HG03439 (cell line): ENCODE measurements at regions not wholly inside any gene's neighbourhood (a gene's known extent, or its start where the extent isn't known, plus 50 kb on each side); places are given as distances from the start of the nearest gene placed in this dataset.
"Not testable (repeated sequence)": the region's sequence is repeated elsewhere in the genome, so short reads cannot be mapped to it uniquely, and the experiment has no call there.

ENCODE experiments used
- ATAC-seq: cut with Tn5 transposase; IDR thresholded peaks from one replicate; pipeline ENCODE4 v1.9.1; 2021; ENCODE audit warnings: mild to moderate bottlenecking, moderate library complexity; ENCODE audit not compliant: unreplicated experiment

- ATAC-seq, result no peak
Observed at GRCh38 chr3:197373096-197373495, 74.7 kb upstream of the DLG1 start.

DNA sequence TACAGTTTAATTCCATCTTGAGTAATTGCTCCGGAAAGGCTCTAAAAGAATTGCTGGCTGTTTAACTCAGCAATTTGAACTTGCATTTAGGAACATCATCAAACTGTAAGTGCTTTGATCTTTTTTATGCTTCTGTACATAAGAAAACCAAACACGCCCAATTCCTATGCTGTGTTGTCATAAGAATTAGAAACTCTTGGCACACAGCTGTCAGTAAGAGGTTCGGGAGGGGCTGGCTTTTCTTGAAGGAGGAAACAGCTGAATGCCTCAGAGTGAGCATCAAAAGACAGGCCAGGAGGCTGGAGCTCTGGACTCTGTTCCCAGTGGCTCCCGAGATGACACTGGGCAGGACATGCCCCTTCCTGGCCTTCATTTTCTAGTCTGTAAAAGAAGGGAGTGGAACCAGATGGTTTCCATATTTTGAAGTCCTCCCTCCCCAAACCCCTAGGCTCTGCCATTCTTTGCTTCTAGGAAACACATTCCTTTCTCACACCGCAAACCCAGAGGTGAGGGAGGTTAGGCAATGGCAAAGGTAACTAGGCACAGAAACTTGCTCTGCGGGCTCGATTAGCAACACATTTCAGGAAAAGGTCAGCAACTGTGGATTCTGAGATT is 73.7 kb upstream of the DLG1 start:
- ATAC-seq, result no peak

GRCh38 chr3:197371591-197372046 is 73.2 kb upstream of the DLG1 start:
- no peak for ATAC-seq

DNA sequence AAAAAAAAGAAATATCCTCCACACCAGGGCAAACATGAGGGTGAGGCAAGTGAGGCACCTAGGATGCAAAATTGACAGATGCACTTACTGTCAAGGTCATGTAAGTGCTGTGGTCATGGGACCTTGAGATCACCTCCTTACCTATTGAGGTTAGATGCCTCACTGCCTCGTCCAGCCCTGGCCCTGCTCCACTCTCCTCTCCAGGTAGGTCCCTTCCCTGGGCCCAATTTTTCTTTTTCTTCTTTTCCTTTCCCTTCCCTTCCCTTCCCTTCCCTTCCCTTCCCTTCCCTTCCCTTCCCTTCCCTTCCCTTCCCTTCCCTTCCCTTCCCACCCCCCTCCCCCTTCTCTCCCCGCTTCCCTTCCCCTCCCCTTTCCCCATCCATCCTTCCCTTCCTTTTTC is 71.1 kb upstream of the DLG1 start:
- ATAC-seq, result no peak

- no peak for ATAC-seq
Observed at GRCh38 chr3:197368821-197369220, 70.4 kb upstream of the DLG1 start.

DNA sequence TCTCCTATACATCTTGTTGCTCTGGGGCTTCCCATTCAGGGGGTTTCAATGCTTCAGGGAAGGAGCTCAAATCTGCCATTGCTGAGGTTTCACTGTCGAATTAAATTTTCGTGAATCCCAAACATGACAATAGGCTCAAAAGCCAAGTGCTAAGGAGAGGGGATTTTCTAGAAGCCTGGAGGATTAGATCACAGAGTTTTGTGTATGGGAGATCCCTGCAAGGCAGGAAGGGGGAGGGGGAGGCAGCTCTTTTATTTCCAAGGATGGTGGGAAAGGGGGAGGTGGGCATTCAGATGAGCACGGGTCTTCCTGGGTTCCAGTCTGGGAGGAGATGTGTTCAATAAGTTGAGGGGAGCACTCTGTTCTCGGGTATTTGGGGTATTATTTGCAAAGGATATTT is 69.9 kb upstream of the DLG1 start:
- no peak for ATAC-seq

- ATAC-seq, result no peak
Observed at GRCh38 chr3:197367081-197367780, 68.8 kb upstream of the DLG1 start.

GRCh38 chr3:197366301-197367044 is 68.1 kb upstream of the DLG1 start:
- no peak for ATAC-seq

GRCh38 chr3:197365586-197365985 is 67.2 kb upstream of the DLG1 start:
- no peak for ATAC-seq

GRCh38 chr3:197364410-197365071 is 66.1 kb upstream of the DLG1 start:
- ATAC-seq, result no peak

DNA sequence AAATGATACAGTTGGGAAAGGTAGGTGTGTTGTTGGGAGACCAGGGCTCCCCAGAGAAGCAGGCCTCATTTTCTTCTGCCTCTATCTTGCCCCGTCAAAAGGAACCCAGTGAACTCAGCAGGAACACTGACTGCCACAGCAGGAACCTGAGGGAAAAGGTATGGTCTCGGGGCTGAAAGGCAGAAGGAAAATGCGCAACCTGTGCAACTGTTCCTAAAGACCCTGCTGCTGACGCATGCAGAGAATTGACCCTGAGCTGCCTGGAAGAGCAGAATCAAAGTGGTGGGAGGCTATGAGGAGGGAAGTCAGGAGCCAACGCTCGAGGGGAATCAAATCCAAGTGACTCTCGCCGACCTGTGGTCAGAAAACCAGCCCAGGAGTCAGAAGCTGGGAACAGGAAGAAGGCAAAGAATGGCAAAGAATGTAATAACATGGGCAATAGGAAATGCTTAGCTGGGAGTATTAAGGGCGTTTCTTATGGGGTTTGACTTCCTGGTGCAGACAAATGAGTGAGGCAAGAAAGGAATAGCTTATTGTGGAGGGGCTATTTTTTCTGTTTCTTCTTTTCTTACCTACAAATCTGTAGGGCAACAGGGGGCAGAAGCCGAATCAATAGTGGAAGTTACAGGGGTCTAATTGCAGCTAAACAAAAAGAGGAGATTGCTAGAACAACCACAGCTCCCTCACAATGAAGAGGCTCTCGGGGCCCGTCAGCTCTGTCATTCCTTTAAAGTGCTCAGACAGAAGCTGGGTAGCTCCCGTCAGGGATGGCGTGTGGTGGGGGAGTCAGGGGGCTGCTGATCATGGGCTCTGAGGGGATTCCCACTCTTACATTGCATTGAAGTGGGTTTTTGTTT is 65.4 kb upstream of the DLG1 start:
- no peak for ATAC-seq

DNA sequence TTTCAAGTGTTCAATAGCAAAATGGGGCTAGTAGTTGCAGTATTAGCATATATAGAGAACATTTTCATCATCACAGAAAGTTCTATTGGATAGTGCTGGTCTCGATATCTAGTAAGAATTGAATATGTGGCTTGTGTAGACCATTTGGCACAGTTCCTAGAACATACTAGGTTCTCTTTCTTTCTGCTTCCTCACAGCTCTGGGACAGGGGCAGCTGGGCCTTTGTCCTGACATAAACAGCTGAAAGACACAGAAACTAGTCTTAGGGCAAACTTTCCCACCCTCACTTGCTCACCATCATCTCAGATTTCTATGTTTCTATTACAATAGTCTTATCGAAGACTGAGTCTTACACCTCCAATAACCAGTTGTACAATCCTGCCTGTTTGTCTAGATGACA is 63.7 kb upstream of the DLG1 start:
- ATAC-seq, result no peak

DNA sequence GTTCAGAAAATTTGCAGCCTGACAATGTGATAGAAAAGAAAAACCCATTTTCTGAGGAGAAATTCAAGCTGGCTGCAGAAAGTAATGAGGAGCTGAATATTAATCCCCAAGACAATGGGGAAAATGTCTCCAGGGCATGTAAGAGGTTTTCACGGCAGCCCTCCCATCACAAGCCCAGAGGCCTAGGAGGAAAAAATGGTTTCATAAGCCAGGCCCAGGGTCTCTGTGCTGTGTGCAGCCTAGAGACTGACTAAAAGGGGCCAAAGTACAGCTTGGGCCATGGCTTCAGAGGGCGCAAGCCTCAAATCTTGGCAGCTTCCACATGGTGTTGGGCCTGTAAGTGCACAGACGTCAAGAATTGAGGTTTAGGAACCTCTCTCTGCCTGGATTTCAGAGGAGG is 61.7 kb upstream of the DLG1 start:
- ATAC-seq, result not testable (repeated sequence)

GRCh38 chr3:197359476-197359875 is 61.1 kb upstream of the DLG1 start:
- not testable (repeated sequence) for ATAC-seq

- ATAC-seq, result no peak
Observed at GRCh38 chr3:197356741-197357140, 58.3 kb upstream of the DLG1 start.

DNA sequence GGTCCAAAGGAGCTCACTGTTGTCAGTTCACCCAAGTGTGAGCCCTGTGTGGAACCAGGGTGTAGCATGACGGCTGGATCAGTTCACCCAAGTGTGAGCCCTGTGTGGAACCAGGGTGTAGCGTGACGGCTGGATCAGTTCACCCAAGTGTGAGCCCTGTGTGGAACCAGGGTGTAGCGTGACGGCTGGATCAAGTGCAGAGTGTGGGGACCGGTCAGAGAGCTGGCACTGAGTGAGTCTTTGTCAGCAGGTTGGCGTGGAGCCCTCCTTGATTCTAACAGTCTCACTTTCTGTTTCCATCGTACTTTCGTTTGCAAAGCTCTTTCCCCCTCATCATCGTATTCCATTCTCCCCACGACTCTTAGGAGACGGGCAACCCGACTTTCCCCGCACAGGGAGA is 57.9 kb upstream of the DLG1 start:
- no peak for ATAC-seq

GRCh38 chr3:197355713-197356112 is 57.3 kb upstream of the DLG1 start:
- no peak for ATAC-seq

DNA sequence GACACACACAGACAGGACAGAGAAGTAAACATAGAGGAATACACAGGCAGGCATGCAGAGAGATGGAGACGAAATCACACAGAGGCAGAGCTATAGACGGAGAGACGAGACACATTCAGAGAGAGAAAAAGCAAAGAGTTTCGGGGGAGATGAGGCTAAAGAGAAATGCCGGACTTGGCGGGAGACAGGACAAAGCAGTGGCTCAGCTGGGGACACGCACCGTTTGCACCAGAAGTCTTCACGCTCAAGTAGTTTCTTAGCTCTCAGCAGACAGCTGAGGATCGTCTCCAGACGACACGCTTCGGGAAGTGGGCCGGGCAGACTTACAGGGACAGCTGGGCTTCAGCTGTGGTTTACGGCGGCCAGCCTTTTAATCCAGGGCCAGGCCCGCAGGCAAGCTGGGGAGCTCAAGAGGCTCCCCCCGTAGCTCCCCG is 56.2 kb upstream of the DLG1 start:
- ATAC-seq, result no peak

DNA sequence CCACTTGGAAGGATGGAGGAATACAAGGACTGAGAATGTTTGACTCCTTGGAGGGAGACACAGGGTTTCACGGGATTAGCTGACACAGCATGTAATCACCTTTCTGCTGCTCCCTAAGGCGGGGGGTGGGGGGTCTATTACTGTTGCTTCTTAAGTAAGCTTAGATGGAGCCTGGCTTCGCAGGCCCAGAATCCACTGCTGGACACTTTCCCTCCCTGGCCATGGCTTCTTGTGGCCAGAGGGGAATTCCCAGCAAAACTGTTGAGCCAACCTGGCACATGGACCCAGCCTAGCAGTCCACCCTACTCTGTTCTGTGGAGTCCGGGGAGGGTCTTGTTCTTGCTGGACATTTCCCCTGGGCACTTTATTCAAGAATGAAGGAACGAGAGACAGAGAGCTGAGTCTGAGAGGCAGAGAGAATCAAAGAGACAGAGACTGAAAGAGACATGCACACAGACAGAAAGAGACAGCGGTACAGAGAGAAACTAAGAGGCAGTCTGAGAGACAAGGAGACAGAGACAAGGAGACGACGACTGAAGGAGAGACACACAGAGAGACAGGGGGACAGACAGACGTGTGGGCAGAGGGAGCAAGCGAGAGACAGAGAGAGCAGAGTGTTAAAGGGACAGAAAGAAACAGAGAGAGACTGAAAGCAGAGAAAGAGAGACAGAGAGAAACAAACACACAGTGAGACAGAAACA is 55.6 kb upstream of the DLG1 start:
- no peak for ATAC-seq
